H1 (cell line): ENCODE measurements at regions not wholly inside any gene's neighbourhood (a gene's known extent, or its start where the extent isn't known, plus 50 kb on each side); places are given as distances from the start of the nearest gene placed in this dataset.

ENCODE experiments used
- CTCF ChIA-PET: fragments of 300-600 bp; sonication (Branson Sonifier 250); formaldehyde crosslinking; loops from one replicate; lab custom pipeline; 2021; ENCODE audit not compliant: partially characterized antibody; lab: Charles Lee
- POLR2A ChIA-PET: fragments of 300-600 bp; sonication (Branson Sonifier 250); formaldehyde crosslinking; loops from one replicate; lab custom pipeline; 2021; ENCODE audit warnings: inconsistent platforms; ENCODE audit not compliant: partially characterized antibody; lab: Charles Lee
- DNase-seq, 2 experiments: peaks; one replicate each; pipeline versions ENCODE4 v3.0.0 to v3.0.0-alpha.2; 2010 to 2022; ENCODE audit warnings: low spot score in 2 of 2, low read depth in 1 of 2, mixed read lengths in 1 of 2
- FAIRE-seq: peaks from 2 replicates; lab custom pipeline; 2011; peaks lifted over from hg19 to GRCh38; lab: Jason Lieb, UNC
- H2AFZ ChIP-seq: 2 replicates; pipeline ENCODE4 v1.8.1; 2012; ENCODE audit warnings: low read length, inconsistent platforms
- H2AK5ac ChIP-seq: 2 replicates; pipeline ENCODE4 v1.6.1; 2013; ENCODE audit warnings: low read depth, low read length
- H2BK120ac ChIP-seq: replicated peaks from 2 replicates; pipeline ENCODE3; 2013; ENCODE audit warnings: low read depth, low read length, inconsistent platforms
- H2BK12ac ChIP-seq: 2 replicates; pipeline ENCODE4 v1.6.1; 2013; ENCODE audit warnings: low read depth, low read length
- H2BK15ac ChIP-seq: 2 replicates; pipeline ENCODE4 v1.6.1; 2013; ENCODE audit warnings: low read length
- H2BK20ac ChIP-seq: 2 replicates; pipeline ENCODE4 v1.6.1; 2013; ENCODE audit warnings: low read length
- H2BK5ac ChIP-seq: 2 replicates; pipeline ENCODE4 v1.6.1; 2013; ENCODE audit warnings: low read depth, low read length
- H3K14ac ChIP-seq: 2 replicates; pipeline ENCODE4 v1.6.1; 2013; ENCODE audit warnings: inconsistent platforms; ENCODE audit not compliant: insufficient read length
- H3K18ac ChIP-seq: 2 replicates; pipeline ENCODE4 v1.6.1; 2013; ENCODE audit warnings: low read length; ENCODE audit errors: extremely low read depth
- H3K23ac ChIP-seq: 2 replicates; pipeline ENCODE4 v1.6.1; 2013; ENCODE audit warnings: inconsistent platforms; ENCODE audit not compliant: insufficient read length
- H3K23me2 ChIP-seq: 2 replicates; pipeline ENCODE4 v1.6.1; 2013; ENCODE audit warnings: low read depth, low read length
- H3K27ac ChIP-seq: 2 replicates; pipeline ENCODE4 v1.6.1; 2011; ENCODE audit warnings: low read depth, low read length, inconsistent platforms
- H3K27me3 ChIP-seq, 4 experiments: replicated peaks in 1 of 4; 1 replicate in 1 of 4; 2 replicates in 3 of 4; pipeline versions ENCODE4 v1.6.1 to v1.8.1; 2011 to 2013; ENCODE audit warnings: low read length in 3 of 4, mild to moderate bottlenecking in 3 of 4, inconsistent platforms in 2 of 4, mixed read lengths in 2 of 4, moderate library complexity in 1 of 4; ENCODE audit not compliant: control insufficient read depth in 3 of 4, insufficient read depth in 3 of 4; ENCODE audit errors: extremely low read depth in 1 of 4
- H3K36me3 ChIP-seq, 4 experiments: 2 replicates each; pipeline versions ENCODE4 v1.6.1 to v1.8.1; 2011 to 2013; ENCODE audit warnings: mild to moderate bottlenecking in 4 of 4, low read length in 3 of 4, moderate library complexity in 2 of 4, control low read depth in 1 of 4, inconsistent platforms in 1 of 4; ENCODE audit not compliant: insufficient read depth in 4 of 4, control insufficient read depth in 2 of 4
- H3K4ac ChIP-seq: replicated peaks from 2 replicates; pipeline ENCODE3; 2013; ENCODE audit warnings: low read length, low read depth, mixed read lengths, inconsistent platforms; ENCODE audit not compliant: insufficient read length
- H3K4me1 ChIP-seq, 4 experiments: replicated peaks in 1 of 4; 1 replicate in 1 of 4; 2 replicates in 3 of 4; pipeline versions ENCODE4 v1.6.1 to v1.8.1; 2011 to 2013; ENCODE audit warnings: low read length in 3 of 4, inconsistent platforms in 2 of 4, mixed read lengths in 1 of 4; ENCODE audit not compliant: insufficient read depth in 4 of 4, control insufficient read depth in 3 of 4
- H3K4me2 ChIP-seq, 2 experiments: 2 replicates each; pipeline versions ENCODE4 v1.6.1 to v1.8.1; 2011 to 2013; ENCODE audit warnings: low read depth in 2 of 2, low read length in 2 of 2, control low read depth in 1 of 2, inconsistent platforms in 1 of 2, mild to moderate bottlenecking in 1 of 2; ENCODE audit not compliant: insufficient read depth in 1 of 2
- H3K4me3 ChIP-seq, 4 experiments: fragments of 200-600, 300-600 bp in 1 of 4; sonication (generic), shearing (Covaris generic), sonication (Bioruptor Twin) in 1 of 4; 2 replicates each; pipeline versions ENCODE4 v1.5.1 to v1.8.1; 2011 to 2016; ENCODE audit warnings: low read length in 4 of 4, low read depth in 3 of 4, control low read depth in 2 of 4, inconsistent platforms in 2 of 4, mild to moderate bottlenecking in 2 of 4, mixed read lengths in 1 of 4, moderate library complexity in 1 of 4; ENCODE audit not compliant: insufficient read depth in 2 of 4; ENCODE audit errors: extremely low read depth in 1 of 4
- H3K56ac ChIP-seq: replicated peaks from 2 replicates; pipeline ENCODE3; 2013; ENCODE audit warnings: low read depth, mild to moderate bottlenecking, mixed read lengths, low read length, inconsistent platforms; ENCODE audit not compliant: insufficient read length
- H3K79me1 ChIP-seq: 2 replicates; pipeline ENCODE4 v1.6.1; 2013; ENCODE audit warnings: low read depth, low read length, control low read depth
- H3K79me2 ChIP-seq, 2 experiments: 2 replicates each; pipeline versions ENCODE4 v1.6.1 to v1.8.1; 2012 to 2013; ENCODE audit warnings: low read length in 2 of 2, mild to moderate bottlenecking in 2 of 2, inconsistent platforms in 1 of 2; ENCODE audit not compliant: insufficient read depth in 2 of 2, control insufficient read depth in 1 of 2
- H3K9ac ChIP-seq, 4 experiments: replicated peaks in 1 of 4; 1 replicate in 1 of 4; 2 replicates in 3 of 4; pipeline versions ENCODE4 v1.6.1 to v1.8.1; 2011 to 2013; ENCODE audit warnings: low read depth in 3 of 4, low read length in 3 of 4, control low read depth in 2 of 4, mild to moderate bottlenecking in 2 of 4, moderate library complexity in 2 of 4, inconsistent platforms in 1 of 4; ENCODE audit errors: extremely low read depth in 1 of 4
- H3K9me3 ChIP-seq, 2 experiments: 2 replicates each; pipeline versions ENCODE4 v1.6.1 to v1.8.1; 2012 to 2013; ENCODE audit warnings: mild to moderate bottlenecking in 2 of 2, moderate library complexity in 2 of 2, control low read depth in 1 of 2, inconsistent platforms in 1 of 2, low read depth in 1 of 2, low read length in 1 of 2, mixed read lengths in 1 of 2; ENCODE audit not compliant: insufficient read depth in 2 of 2
- H4K20me1 ChIP-seq, 2 experiments: replicated peaks in 1 of 2; 2 replicates each; pipeline versions ENCODE3 to v1.8.1; 2011 to 2013; ENCODE audit warnings: inconsistent platforms in 2 of 2, low read length in 2 of 2, mild to moderate bottlenecking in 1 of 2; ENCODE audit not compliant: insufficient read depth in 2 of 2, control insufficient read depth in 1 of 2
- H4K5ac ChIP-seq: 2 replicates; pipeline ENCODE4 v1.6.1; 2013; ENCODE audit warnings: low read length, low read depth, mixed read lengths, inconsistent platforms; ENCODE audit not compliant: insufficient read length
- H4K8ac ChIP-seq: 2 replicates; pipeline ENCODE4 v1.8.0; 2013; ENCODE audit warnings: mild to moderate bottlenecking, moderate library complexity, low read length, inconsistent platforms; ENCODE audit not compliant: insufficient read depth; ENCODE audit errors: extremely low read depth
- H4K91ac ChIP-seq: replicated peaks from 2 replicates; pipeline ENCODE3; 2013; ENCODE audit warnings: low read length, mixed read lengths, inconsistent platforms; ENCODE audit not compliant: insufficient read length
- BRCA1 ChIP-seq: IDR thresholded peaks from 2 replicates; pipeline ENCODE4 v1.6.1; 2012; ENCODE audit warnings: low read depth, low read length, improper control_type of control experiment
- CHD1 ChIP-seq: IDR thresholded peaks from 2 replicates; pipeline ENCODE4 v1.6.1; 2012; ENCODE audit warnings: low read depth, low read length, improper control_type of control experiment
- EP300 ChIP-seq, 2 experiments: IDR thresholded peaks; 1 replicate in 1 of 2; 2 replicates in 1 of 2; pipeline ENCODE4 v1.6.1; 2011 to 2012; ENCODE audit warnings: low read depth in 2 of 2, low read length in 2 of 2, mild to moderate bottlenecking in 2 of 2, borderline replicate concordance in 1 of 2, inconsistent platforms in 1 of 2, moderate library complexity in 1 of 2
- JUND ChIP-seq: IDR thresholded peaks from 2 replicates; pipeline ENCODE4 v1.6.1; 2011; ENCODE audit warnings: mild to moderate bottlenecking, improper control_type of control experiment, low read length
- MAFK ChIP-seq: IDR thresholded peaks from 2 replicates; pipeline ENCODE4 v1.6.1; 2012; ENCODE audit warnings: low read depth, mild to moderate bottlenecking, improper control_type of control experiment, low read length
- RBBP5 ChIP-seq: IDR thresholded peaks from 2 replicates; pipeline ENCODE4 v1.7.1; 2012; ENCODE audit warnings: low read depth, mild to moderate bottlenecking, inconsistent platforms, low read length, moderate library complexity, borderline replicate concordance
- SIN3A ChIP-seq, 2 experiments: IDR thresholded peaks in 1 of 2; conservative IDR thresholded peaks in 1 of 2; 2 replicates each; pipeline ENCODE4 v1.6.1; 2011 to 2012; ENCODE audit warnings: low read length in 2 of 2, improper control_type of control experiment in 1 of 2, low read depth in 1 of 2, mild to moderate bottlenecking in 1 of 2
- SP4 ChIP-seq: IDR thresholded peaks from 2 replicates; pipeline ENCODE4 v1.6.1; 2012; ENCODE audit warnings: low read length, inconsistent platforms
- WGBS, 2 experiments: shearing (Covaris generic) in 1 of 2; methylation state at CpG; one replicate each; pipeline versions ENCODE4 v1.1.6 to v1.1.7; 2013 to 2015; ENCODE audit warnings: low lambda C conversion rate in 2 of 2, mixed read lengths in 2 of 2, inconsistent platforms in 1 of 2, low coverage in 1 of 2, missing lambda C conversion rate in 1 of 2; ENCODE audit not compliant: insufficient replicate concordance in 2 of 2, insufficient coverage in 1 of 2, insufficient read length in 1 of 2; ENCODE audit errors: extremely low coverage in 1 of 2, missing lambda C conversion rate in 1 of 2; 5-methylcytosine and 5-hydroxymethylcytosine counted together

DNA sequence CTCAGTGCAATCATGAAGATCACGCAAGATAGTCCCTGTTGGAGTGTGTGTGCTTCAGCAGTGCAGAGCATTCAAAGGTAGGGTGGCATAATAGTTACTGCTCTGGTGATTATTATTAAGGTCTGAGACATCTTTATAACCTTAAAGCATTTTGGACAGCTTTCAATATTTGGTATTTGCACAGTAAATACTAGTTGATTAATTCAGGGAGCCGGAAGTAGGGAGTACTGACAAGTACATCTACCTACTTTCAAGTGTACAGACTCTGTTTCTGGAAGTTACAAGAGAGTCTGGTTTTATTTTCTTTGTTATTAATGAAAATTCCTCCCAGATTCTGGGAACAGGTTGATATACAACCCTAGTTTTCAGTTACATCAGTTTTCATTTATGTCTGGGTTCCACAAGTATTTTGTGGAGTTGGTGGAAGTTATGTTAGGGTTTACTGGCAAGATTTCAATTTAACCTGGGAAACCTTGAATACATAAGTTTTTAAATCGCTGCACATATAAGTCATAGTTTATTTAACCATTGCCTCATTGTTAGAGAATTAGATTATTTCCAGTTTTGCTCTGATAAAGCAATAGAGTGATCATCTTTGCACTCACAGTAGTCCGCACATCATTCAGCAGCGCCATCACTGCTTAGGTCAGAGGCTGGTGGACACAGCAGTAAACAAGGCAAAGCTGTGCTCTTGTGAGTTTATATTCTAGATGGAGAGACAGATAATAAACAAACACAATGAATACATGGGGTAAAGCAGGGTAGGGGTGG lies 366.6 kb downstream of the REEP3 start:
- Histone ChIP-seq H3K79me1 (no peaks in the 10 kb centered on the region), H3K56ac (no peak overlapping the region), H3K4me1 (peaks cover 0 to 5% (median 4%) of the 10 kb centered on the region in 4 experiments; a peak in 4 of 7 replicates), H3K79me2 (no peaks in the 10 kb centered on the region), H3K4me2 (no peak overlapping the region), H3K9ac (no peak overlapping the region), H3K18ac (no peak overlapping the region), H3K27ac (no peak overlapping the region), H3K23ac (no peak overlapping the region), H2BK5ac (no peak overlapping the region), H2BK20ac (no peak overlapping the region), H4K20me1 (no peaks in the 10 kb centered on the region), H3K27me3 (no peaks in the 10 kb centered on the region), H3K4me3 (no peak overlapping the region), H4K91ac (no peak overlapping the region), H3K23me2 (no peaks in the 10 kb centered on the region), H3K36me3 (no peaks in the 10 kb centered on the region), H2BK120ac (no peak overlapping the region), H2AK5ac (no peak overlapping the region), H3K14ac (no peak overlapping the region), H2BK15ac (no peak overlapping the region), H2BK12ac (no peak overlapping the region), H2AFZ (no peak overlapping the region), H4K5ac (no peak overlapping the region), H3K9me3 (no peaks in the 10 kb centered on the region), H3K4ac (no peak overlapping the region), H4K8ac (no peak overlapping the region)
- DNase-seq (no peak), FAIRE-seq (no peak)
- ChIA-PET CTCF (interaction anchor here (0.6 to 6.6 kb wide), 21 partner anchors 9 to 860 kb away, joined by 3 to 56 read pairs (median 7); no protein-coding TSS in a partner anchor), POLR2A (no interaction called here)
- whole genome bisulfite sequencing, 2 experiments = 94% methylated on average over 5 of the region's 5 CpGs; no CpG with 5 or more reads in 1 of the 2 experiments
- TF ChIP-seq EP300 (IDR thresholded peaks at IDR 0.05; ENCODE audit: borderline replicate concordance in 1 of 2, low read depth in 2 of 2, low read length in 2 of 2) (no peak), SIN3A (conservative IDR thresholded peaks at IDR 0.05 in 1 of 2, IDR thresholded peaks at IDR 0.05 in 1 of 2; ENCODE audit: low read depth in 1 of 2, low read length in 2 of 2) (no peak), JUND (no peak), RBBP5 (no peak), CHD1 (no peak), BRCA1 (no peak), MAFK (no peak), SP4 (no peak)
